ENCODE measurements at regions not wholly inside any gene's neighbourhood (a gene's known extent, or its start where the extent isn't known, plus 50 kb on each side); places are given as distances from the start of the nearest gene placed in this dataset.

DNA sequence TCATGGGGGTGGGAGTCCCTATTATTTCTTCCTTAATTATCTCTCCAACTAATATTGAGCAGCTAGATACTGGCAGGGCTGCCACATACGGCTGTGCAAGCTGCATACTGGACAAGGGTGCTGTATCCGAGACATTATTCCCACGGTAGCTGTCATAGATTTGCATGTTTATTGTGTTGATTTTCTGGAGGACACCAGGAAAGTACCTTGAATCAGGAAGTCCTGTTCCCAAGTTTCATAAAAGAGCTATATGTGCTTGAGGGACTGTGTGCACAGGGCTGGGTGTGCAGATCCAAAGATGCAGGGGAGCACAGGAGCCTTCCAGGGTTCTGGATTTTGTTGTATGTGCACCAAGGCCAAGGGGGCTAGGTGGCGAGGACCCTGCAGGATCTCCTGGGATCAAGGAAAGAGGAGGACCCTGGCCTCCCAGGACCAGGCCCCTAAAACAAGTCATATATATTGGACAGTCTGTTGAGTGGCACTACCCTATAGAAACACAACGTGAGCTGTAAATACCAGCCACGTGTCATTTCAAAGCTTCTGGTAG, 119.2 kb upstream of the ALDH1A3 start:
- Mint-ChIP-seq H3K9me3 (no peaks in the 10 kb centered on the region), H3K4me3 (no peak overlapping the region), H3K27ac (no peak overlapping the region), H3K4me1 (ENCODE audit: unreplicated experiment) (peaks cover 37% of the 10 kb centered on the region), H3K36me3 (peaks cover 5% of the 10 kb centered on the region), H3K27me3 (peaks cover 23% of the 10 kb centered on the region)
- DNase-seq (ENCODE audit: extremely low spot score, unreplicated experiment) = no peak
- TF ChIP-seq, protein P1, sequence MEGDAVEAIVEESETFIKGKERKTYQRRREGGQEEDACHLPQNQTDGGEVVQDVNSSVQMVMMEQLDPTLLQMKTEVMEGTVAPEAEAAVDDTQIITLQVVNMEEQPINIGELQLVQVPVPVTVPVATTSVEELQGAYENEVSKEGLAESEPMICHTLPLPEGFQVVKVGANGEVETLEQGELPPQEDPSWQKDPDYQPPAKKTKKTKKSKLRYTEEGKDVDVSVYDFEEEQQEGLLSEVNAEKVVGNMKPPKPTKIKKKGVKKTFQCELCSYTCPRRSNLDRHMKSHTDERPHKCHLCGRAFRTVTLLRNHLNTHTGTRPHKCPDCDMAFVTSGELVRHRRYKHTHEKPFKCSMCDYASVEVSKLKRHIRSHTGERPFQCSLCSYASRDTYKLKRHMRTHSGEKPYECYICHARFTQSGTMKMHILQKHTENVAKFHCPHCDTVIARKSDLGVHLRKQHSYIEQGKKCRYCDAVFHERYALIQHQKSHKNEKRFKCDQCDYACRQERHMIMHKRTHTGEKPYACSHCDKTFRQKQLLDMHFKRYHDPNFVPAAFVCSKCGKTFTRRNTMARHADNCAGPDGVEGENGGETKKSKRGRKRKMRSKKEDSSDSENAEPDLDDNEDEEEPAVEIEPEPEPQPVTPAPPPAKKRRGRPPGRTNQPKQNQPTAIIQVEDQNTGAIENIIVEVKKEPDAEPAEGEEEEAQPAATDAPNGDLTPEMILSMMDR (conservative IDR thresholded peaks at IDR 0.05) = no peak

DNA sequence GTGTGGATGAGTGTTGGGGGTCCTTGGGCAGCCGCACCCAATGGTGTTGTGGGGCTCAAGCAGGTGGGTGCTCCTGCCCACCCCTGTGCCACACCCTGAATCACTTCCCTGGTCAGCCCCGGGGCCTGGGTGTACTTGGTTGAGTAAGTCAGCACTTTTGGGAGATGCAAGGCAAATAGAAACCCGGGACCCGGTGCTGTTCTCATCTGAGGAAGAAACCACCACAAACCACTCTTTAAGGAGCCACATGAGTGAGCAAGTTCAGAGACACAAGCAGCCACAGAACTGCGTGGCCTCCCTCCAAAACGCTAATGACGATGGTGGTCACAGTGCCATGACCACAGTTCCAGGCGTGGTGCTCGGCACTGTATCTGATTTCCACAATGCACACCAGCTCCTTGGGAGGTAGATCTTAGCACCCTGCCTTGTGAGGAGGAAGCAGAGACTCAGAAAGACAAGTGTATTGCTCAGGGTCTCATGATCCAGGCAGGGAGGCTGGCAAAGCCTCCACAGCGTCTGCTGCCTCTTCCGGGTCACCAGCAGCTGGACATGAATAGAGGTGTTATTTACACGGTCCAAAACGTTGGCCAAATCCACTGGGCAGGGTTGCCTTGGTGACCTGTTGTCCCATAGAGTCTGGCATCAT, 118.2 kb upstream of the ALDH1A3 start:
- peaks cover 5% of the 10 kb centered on the region for H3K36me3 Mint-ChIP-seq
- no peak overlapping the region for H3K27ac Mint-ChIP-seq
- no peaks in the 10 kb centered on the region for H3K9me3 Mint-ChIP-seq
- TF ChIP-seq, protein P1 (conservative IDR thresholded peaks at IDR 0.05) = no peak
- peaks cover 41% of the 10 kb centered on the region for H3K4me1 Mint-ChIP-seq (ENCODE audit: unreplicated experiment)
- no peak for DNase-seq (ENCODE audit: extremely low spot score, unreplicated experiment)
- H3K27me3 Mint-ChIP-seq = peaks cover 23% of the 10 kb centered on the region
- H3K4me3 Mint-ChIP-seq = no peak overlapping the region

DNA sequence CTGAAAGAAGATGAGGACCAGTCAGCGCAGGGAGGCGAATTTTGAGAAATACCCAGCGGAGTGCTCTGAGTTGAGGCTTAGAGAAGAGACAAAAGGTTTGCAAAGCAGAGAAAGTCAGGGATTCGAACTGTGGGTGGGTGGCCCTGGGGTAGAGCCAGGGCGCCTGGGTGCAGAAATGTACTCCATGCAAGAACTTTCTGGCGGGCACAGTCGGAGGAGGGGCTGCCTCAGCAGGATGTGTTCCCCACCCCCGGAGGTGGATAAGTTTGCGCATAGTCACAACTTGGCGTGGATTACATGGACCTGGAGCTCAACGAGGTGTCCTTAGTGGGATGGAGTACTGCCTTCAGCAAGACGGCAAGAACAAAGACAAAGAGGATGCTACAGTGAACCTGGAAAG, 117.3 kb upstream of the ALDH1A3 start:
- TF ChIP-seq, protein P1 (conservative IDR thresholded peaks at IDR 0.05) = no peak
- Mint-ChIP-seq H3K4me3 (no peak overlapping the region), H3K4me1 (ENCODE audit: unreplicated experiment) (peaks cover 40% of the 10 kb centered on the region), H3K27me3 (peaks cover 23% of the 10 kb centered on the region), H3K36me3 (peaks cover under 1% of the 10 kb centered on the region), H3K27ac (no peak overlapping the region), H3K9me3 (no peaks in the 10 kb centered on the region)
- no peak for DNase-seq (ENCODE audit: extremely low spot score, unreplicated experiment)

DNA sequence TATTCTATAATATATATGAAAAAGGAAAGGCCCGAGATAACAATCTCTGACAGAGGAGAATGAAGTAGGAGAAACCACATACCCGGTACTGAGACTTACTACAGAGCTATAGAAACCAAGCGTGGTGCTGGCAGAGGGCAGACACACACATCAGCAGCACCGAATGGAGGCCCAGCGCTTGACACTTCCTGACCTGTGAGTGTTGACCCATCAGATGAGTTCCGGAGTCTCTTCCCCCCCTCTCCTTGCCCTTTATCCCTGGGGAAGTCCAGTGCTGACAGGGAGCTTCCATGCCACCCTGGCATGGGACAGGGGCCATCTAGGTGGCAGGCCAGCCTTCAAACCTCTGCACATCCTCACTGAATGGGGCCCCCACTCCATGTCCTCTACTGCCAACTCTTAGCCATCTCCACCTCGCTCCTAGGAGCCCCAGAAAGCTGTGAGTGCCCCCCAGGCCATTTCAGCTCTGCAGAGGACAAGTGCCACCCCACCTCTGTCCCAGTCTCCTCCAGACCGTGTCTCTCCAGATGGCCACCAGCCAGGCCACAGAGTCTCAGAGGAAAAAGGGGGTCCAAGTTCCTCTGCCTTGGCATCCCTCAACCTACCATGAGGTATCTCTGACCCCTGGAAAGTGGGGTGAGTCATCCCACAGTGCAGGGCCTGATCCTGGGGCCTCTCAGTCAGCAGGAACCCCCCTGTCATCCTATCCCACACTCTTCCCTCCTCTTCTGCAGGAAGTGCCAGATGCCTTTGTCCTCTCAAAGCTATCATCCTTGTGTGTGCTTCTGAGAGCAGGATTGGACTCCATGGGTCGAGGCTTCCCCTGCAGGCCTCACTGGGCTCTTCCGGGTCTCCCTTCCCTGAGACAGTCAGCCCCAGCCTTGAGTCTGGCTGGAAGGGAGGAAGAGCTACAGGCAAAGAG, 116.5 kb upstream of the ALDH1A3 start:
- H3K36me3 Mint-ChIP-seq = no peaks in the 10 kb centered on the region
- no peak overlapping the region for H3K27ac Mint-ChIP-seq
- H3K4me1 Mint-ChIP-seq (ENCODE audit: unreplicated experiment) = peaks cover 37% of the 10 kb centered on the region
- no peak for DNase-seq (ENCODE audit: extremely low spot score, unreplicated experiment)
- TF ChIP-seq, protein P1 (conservative IDR thresholded peaks at IDR 0.05) = no peak
- no peak overlapping the region for H3K4me3 Mint-ChIP-seq
- peaks cover 23% of the 10 kb centered on the region for H3K27me3 Mint-ChIP-seq
- no peaks in the 10 kb centered on the region for H3K9me3 Mint-ChIP-seq

DNA sequence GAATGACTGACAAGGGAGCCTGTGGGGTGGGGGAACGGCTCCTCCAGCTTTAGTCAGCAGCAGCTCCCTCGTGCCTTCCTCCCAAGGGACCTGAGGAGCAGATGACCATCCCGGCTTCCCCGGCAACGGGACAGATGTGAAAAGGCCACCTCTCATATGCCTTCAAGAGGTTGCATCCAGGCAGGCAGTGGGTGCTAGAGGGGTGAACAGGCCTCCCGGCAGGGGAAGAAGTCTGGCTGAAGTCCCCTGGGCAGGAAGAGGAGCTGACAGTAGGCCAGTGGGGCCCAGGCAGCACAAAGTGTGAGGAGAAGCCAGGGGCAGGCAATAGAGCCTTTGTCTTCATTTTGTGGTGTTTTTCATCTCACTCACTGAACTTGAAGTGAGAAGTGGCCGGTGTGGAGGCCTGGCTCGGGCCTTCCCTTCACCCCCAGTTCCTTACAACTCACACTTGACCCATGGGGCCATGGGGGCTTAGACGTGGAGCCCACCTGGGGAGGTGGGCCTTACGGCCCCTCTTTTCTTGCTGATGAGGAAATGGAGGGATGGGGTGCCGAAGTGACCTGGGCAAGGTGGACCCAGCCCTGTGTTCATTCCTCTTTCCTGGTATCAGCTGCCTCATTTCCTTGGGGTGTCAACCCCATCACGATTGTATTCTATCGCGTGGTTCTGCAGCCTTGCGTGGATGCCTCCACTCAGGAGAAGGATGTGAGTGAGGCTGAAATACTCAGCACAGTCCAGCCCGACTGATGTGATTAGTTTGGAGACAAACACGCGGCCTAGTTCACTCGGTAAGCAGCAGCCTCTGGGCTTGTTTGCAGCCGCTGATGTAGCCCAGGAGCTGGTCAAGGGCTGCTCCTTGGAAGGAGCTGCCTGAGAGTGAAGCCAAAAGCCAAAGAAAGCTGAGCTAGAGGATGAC, 115.5 kb upstream of the ALDH1A3 start:
- H3K4me1 Mint-ChIP-seq (ENCODE audit: unreplicated experiment) = peaks cover 32% of the 10 kb centered on the region
- H3K9me3 Mint-ChIP-seq = no peaks in the 10 kb centered on the region
- H3K4me3 Mint-ChIP-seq = no peak overlapping the region
- no peaks in the 10 kb centered on the region for H3K36me3 Mint-ChIP-seq
- no peak for DNase-seq (ENCODE audit: extremely low spot score, unreplicated experiment)
- TF ChIP-seq, protein P1 (conservative IDR thresholded peaks at IDR 0.05) = no peak
- H3K27me3 Mint-ChIP-seq = peaks cover 23% of the 10 kb centered on the region
- no peak overlapping the region for H3K27ac Mint-ChIP-seq
